SU-DHL-6 (cell line): ENCODE measurements at regions not wholly inside any gene's neighbourhood (a gene's known extent, or its start where the extent isn't known, plus 50 kb on each side); places are given as distances from the start of the nearest gene placed in this dataset.

Experiments used
- H2AFZ ChIP-seq: fragments of 200-600 bp; sonication (generic); 2 replicates; pipeline ENCODE4 v1.6.1; 2014; ENCODE audit warnings: low read depth, mild to moderate bottlenecking, moderate library complexity, mixed read lengths, antibody characterized with exemption, low read length; ENCODE audit not compliant: severe bottlenecking
- H3F3A ChIP-seq: fragments of 200-600 bp; shearing (Covaris generic); 2 replicates; pipeline ENCODE4 v1.6.0; 2016; ENCODE audit warnings: antibody characterized with exemption, mild to moderate bottlenecking; ENCODE audit not compliant: insufficient read depth
- H3K27ac ChIP-seq: fragments of 200-600 bp; sonication (generic); 2 replicates; pipeline ENCODE4 v1.5.1; 2016; ENCODE audit warnings: low read depth, mild to moderate bottlenecking, low read length, moderate library complexity, mixed read lengths
- H3K27me3 ChIP-seq: fragments of 200-600 bp; sonication (generic), shearing (Covaris generic); 2 replicates; pipeline ENCODE4 v1.6.0; 2014; ENCODE audit warnings: mild to moderate bottlenecking, low read length
- H3K36me3 ChIP-seq: fragments of 200-600 bp; sonication (generic); 2 replicates; pipeline ENCODE4 v1.6.1; 2014; ENCODE audit warnings: mild to moderate bottlenecking, low read length, mixed read lengths
- H3K4me2 ChIP-seq: fragments of 300-600, 200-600 bp; shearing (Covaris generic), sonication (generic); 2 replicates; pipeline ENCODE4 v1.6.0; 2014; ENCODE audit warnings: low read length, low read depth, mild to moderate bottlenecking; ENCODE audit not compliant: poor library complexity, severe bottlenecking
- H3K4me3 ChIP-seq: fragments of 200-600 bp; sonication (generic); 2 replicates; pipeline ENCODE4 v1.5.1; 2014; ENCODE audit warnings: antibody characterized with exemption, low read length, mild to moderate bottlenecking, mixed read lengths; ENCODE audit not compliant: insufficient read depth, poor library complexity, severe bottlenecking
- H3K79me2 ChIP-seq: fragments of 200-600 bp; sonication (generic); 2 replicates; pipeline ENCODE4 v1.6.1; 2014; ENCODE audit warnings: mild to moderate bottlenecking, low read length, moderate library complexity; ENCODE audit not compliant: insufficient read depth
- H3K9ac ChIP-seq: fragments of 200-600 bp; sonication (generic); 2 replicates; pipeline ENCODE4 v1.7.0; 2014; ENCODE audit warnings: mild to moderate bottlenecking, low read length
- H3K9me2 ChIP-seq: fragments of 200-600 bp; sonication (generic); replicated peaks from 2 replicates; pipeline ENCODE4 v1.6.1; 2014; ENCODE audit warnings: low read length; ENCODE audit not compliant: insufficient read depth
- H3K9me3 ChIP-seq: fragments of 200-600 bp; sonication (generic); 2 replicates; pipeline ENCODE4 v1.6.1; 2014; ENCODE audit warnings: low read length, mixed read lengths; ENCODE audit not compliant: insufficient read depth
- H4K20me1 ChIP-seq: fragments of 200-600 bp; sonication (generic); 2 replicates; pipeline ENCODE4 v1.6.1; 2014; ENCODE audit warnings: low read depth, mild to moderate bottlenecking, antibody characterized with exemption, low read length, moderate library complexity, mixed read lengths
- EZH2phosphoT487 ChIP-seq: fragments of 200-600 bp; sonication (generic), shearing (Covaris generic); conservative IDR thresholded peaks from 2 replicates; pipeline ENCODE4 v1.6.1; 2018; ENCODE audit warnings: mild to moderate bottlenecking, antibody characterized with exemption, low read length, moderate library complexity, mixed read lengths
- TF ChIP-seq, protein P1 (sequence below): fragments of 200-600 bp; sonication (generic); IDR thresholded peaks from one replicate; pipeline ENCODE4 v1.5.1; 2017; ENCODE audit warnings: antibody characterized with exemption, mild to moderate bottlenecking, low read length, moderate library complexity; ENCODE audit not compliant: insufficient read depth, poor library complexity, severe bottlenecking

GRCh38 chr1:30321996-30322858 is 401.2 kb downstream of the MATN1 start:
- Histone ChIP-seq H3K79me2 (no peaks in the 10 kb centered on the region), H3K27ac (no peak overlapping the region), H3K27me3 (no peaks in the 10 kb centered on the region), H3F3A (no peaks in the 10 kb centered on the region), H3K4me3 (no peak overlapping the region), H3K9me2 (no peaks in the 10 kb centered on the region), H3K4me2 (no peak overlapping the region), H3K36me3 (no peaks in the 10 kb centered on the region), H3K9me3 (no peaks in the 10 kb centered on the region), H3K9ac (no peak overlapping the region), H2AFZ (no peak overlapping the region), H4K20me1 (no peaks in the 10 kb centered on the region)
- TF ChIP-seq, protein P1, sequence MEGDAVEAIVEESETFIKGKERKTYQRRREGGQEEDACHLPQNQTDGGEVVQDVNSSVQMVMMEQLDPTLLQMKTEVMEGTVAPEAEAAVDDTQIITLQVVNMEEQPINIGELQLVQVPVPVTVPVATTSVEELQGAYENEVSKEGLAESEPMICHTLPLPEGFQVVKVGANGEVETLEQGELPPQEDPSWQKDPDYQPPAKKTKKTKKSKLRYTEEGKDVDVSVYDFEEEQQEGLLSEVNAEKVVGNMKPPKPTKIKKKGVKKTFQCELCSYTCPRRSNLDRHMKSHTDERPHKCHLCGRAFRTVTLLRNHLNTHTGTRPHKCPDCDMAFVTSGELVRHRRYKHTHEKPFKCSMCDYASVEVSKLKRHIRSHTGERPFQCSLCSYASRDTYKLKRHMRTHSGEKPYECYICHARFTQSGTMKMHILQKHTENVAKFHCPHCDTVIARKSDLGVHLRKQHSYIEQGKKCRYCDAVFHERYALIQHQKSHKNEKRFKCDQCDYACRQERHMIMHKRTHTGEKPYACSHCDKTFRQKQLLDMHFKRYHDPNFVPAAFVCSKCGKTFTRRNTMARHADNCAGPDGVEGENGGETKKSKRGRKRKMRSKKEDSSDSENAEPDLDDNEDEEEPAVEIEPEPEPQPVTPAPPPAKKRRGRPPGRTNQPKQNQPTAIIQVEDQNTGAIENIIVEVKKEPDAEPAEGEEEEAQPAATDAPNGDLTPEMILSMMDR, result no peak
- TF ChIP-seq EZH2phosphoT487, result no peak

GRCh38 chr1:30321246-30321910 is 402.0 kb downstream of the MATN1 start:
- Histone ChIP-seq H3F3A (no peaks in the 10 kb centered on the region), H3K36me3 (no peaks in the 10 kb centered on the region), H3K27me3 (no peaks in the 10 kb centered on the region), H3K79me2 (no peaks in the 10 kb centered on the region), H3K9ac (no peak overlapping the region), H3K4me3 (no peak overlapping the region), H4K20me1 (no peaks in the 10 kb centered on the region), H3K27ac (no peak overlapping the region), H2AFZ (no peak overlapping the region), H3K9me2 (no peaks in the 10 kb centered on the region), H3K4me2 (no peak overlapping the region), H3K9me3 (no peaks in the 10 kb centered on the region)
- TF ChIP-seq, protein P1, result no peak
- TF ChIP-seq EZH2phosphoT487, result no peak

DNA sequence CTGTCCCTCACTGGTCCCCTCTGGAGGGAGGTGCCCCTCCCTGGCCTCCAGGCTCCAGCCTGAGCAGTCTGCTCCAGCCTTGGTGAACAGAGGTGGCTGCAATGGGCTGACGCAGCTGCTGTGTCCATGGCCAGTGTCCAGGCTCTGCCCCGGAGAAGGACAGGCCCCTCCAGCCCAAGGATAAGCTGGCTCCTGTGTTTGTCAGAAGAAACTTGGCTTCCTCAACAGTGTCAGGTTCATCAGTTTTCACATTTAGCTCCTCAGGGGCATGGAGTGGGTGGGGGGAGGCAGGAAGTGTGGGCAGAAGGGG is 402.8 kb downstream of the MATN1 start:
- no peaks in the 10 kb centered on the region for H3K9me2 ChIP-seq
- no peaks in the 10 kb centered on the region for H3K27me3 ChIP-seq
- H3K79me2 ChIP-seq, result no peaks in the 10 kb centered on the region
- TF ChIP-seq, protein P1, result no peak
- TF ChIP-seq EZH2phosphoT487, result no peak
- no peaks in the 10 kb centered on the region for H3K9me3 ChIP-seq
- H4K20me1 ChIP-seq, result no peaks in the 10 kb centered on the region
- H3K4me2 ChIP-seq, result no peak overlapping the region
- H3K36me3 ChIP-seq, result no peaks in the 10 kb centered on the region
- H2AFZ ChIP-seq, result no peak overlapping the region
- no peak overlapping the region for H3K4me3 ChIP-seq
- no peak overlapping the region for H3K27ac ChIP-seq
- H3K9ac ChIP-seq, result no peak overlapping the region
- H3F3A ChIP-seq, result no peaks in the 10 kb centered on the region
